SK-N-MC (cell line): ENCODE measurements at regions not wholly inside any gene's neighbourhood (a gene's known extent, or its start where the extent isn't known, plus 50 kb on each side); places are given as distances from the start of the nearest gene placed in this dataset.

Experiments
- DNase-seq: peaks from one replicate; pipeline ENCODE4 v3.0.0-alpha.2; 2011; ENCODE audit warnings: low read depth, low spot score
- H3K27ac ChIP-seq: fragments of 200-600 bp; sonication (generic); 2 replicates; pipeline ENCODE4 v1.5.1; 2016; ENCODE audit warnings: mixed run types
- H3K36me3 ChIP-seq: fragments of 200-600 bp; sonication (generic); 2 replicates; pipeline ENCODE4 v1.6.1; 2017; ENCODE audit warnings: antibody characterized with exemption, low read length, mixed read lengths; ENCODE audit not compliant: insufficient read depth
- H3K4me3 ChIP-seq: fragments of 200-600 bp; sonication (generic); 2 replicates; pipeline ENCODE4 v1.5.1; 2016
- H3K9ac ChIP-seq: fragments of 200-600 bp; sonication (generic); 2 replicates; pipeline ENCODE4 v1.8.0; 2017; ENCODE audit warnings: mixed run types, mixed read lengths; ENCODE audit not compliant: insufficient read length
- H3K9me3 ChIP-seq: fragments of 200-600 bp; sonication (generic); 2 replicates; pipeline ENCODE4 v1.6.1; 2017; ENCODE audit warnings: low read depth, mild to moderate bottlenecking, antibody characterized with exemption, low read length, moderate library complexity, mixed read lengths
- EZH2 ChIP-seq: fragments of 200-600 bp; sonication (generic); IDR thresholded peaks from one replicate; pipeline ENCODE4 v1.6.1; 2017; ENCODE audit warnings: antibody characterized with exemption
- FOXP2 ChIP-seq: optimal IDR thresholded peaks from 2 replicates; pipeline ENCODE3; 2011; ENCODE audit warnings: mild to moderate bottlenecking, moderate library complexity; ENCODE audit not compliant: insufficient read depth; ENCODE audit errors: extremely low read length, control extremely low read depth
- POLR2AphosphoS5 ChIP-seq: IDR thresholded peaks from 2 replicates; pipeline ENCODE4 v1.6.1; 2012; ENCODE audit warnings: mild to moderate bottlenecking, low read depth, low read length, borderline replicate concordance

- no peaks in the 10 kb centered on the region for H3K36me3 ChIP-seq
- no peak overlapping the region for H3K9ac ChIP-seq
- H3K9me3 ChIP-seq: no peaks in the 10 kb centered on the region
- DNase-seq: no peak
- H3K27ac ChIP-seq: no peak overlapping the region
- no peak overlapping the region for H3K4me3 ChIP-seq
- no peak for TF ChIP-seq POLR2AphosphoS5
- TF ChIP-seq EZH2: no peak
- no peak for TF ChIP-seq FOXP2
Measured at GRCh38 chr3:5388091-5388490, 200.6 kb downstream of the EDEM1 start.

GRCh38 chr3:5389057-5389456 lies 201.6 kb downstream of the EDEM1 start:
- no peaks in the 10 kb centered on the region for H3K9me3 ChIP-seq
- H3K36me3 ChIP-seq: no peaks in the 10 kb centered on the region
- DNase-seq: no peak
- no peak overlapping the region for H3K4me3 ChIP-seq
- no peak overlapping the region for H3K9ac ChIP-seq
- TF ChIP-seq POLR2AphosphoS5 (no peak), FOXP2 (no peak), EZH2 (no peak)
- H3K27ac ChIP-seq: no peak overlapping the region

GRCh38 chr3:5390221-5390620 lies 202.7 kb downstream of the EDEM1 start:
- no peaks in the 10 kb centered on the region for H3K9me3 ChIP-seq
- TF ChIP-seq POLR2AphosphoS5 (no peak), EZH2 (no peak), FOXP2 (no peak)
- H3K9ac ChIP-seq: no peak overlapping the region
- H3K4me3 ChIP-seq: no peak overlapping the region
- no peaks in the 10 kb centered on the region for H3K36me3 ChIP-seq
- no peak for DNase-seq
- H3K27ac ChIP-seq: no peak overlapping the region

GRCh38 chr3:5390936-5391625 lies 203.6 kb downstream of the EDEM1 start:
- no peak overlapping the region for H3K4me3 ChIP-seq
- H3K9ac ChIP-seq: no peak overlapping the region
- no peak overlapping the region for H3K27ac ChIP-seq
- H3K36me3 ChIP-seq: no peaks in the 10 kb centered on the region
- DNase-seq: no peak
- no peaks in the 10 kb centered on the region for H3K9me3 ChIP-seq
- TF ChIP-seq POLR2AphosphoS5 (no peak), FOXP2 (no peak), EZH2 (no peak)

GRCh38 chr3:5401002-5401401 lies 213.5 kb downstream of the EDEM1 start:
- DNase-seq: no peak
- no peaks in the 10 kb centered on the region for H3K36me3 ChIP-seq
- no peak overlapping the region for H3K27ac ChIP-seq
- H3K9ac ChIP-seq: no peak overlapping the region
- no peaks in the 10 kb centered on the region for H3K9me3 ChIP-seq
- TF ChIP-seq EZH2 (no peak), POLR2AphosphoS5 (no peak), FOXP2 (no peak)
- H3K4me3 ChIP-seq: no peak overlapping the region

- Histone ChIP-seq H3K9me3 (no peaks in the 10 kb centered on the region), H3K27ac (no peak overlapping the region), H3K36me3 (no peaks in the 10 kb centered on the region), H3K4me3 (no peak overlapping the region), H3K9ac (no peak overlapping the region)
- no peak for DNase-seq
- no peak for TF ChIP-seq POLR2AphosphoS5
- no peak for TF ChIP-seq EZH2
- TF ChIP-seq FOXP2: no peak
Measured at GRCh38 chr3:5404718-5405117, 217.2 kb downstream of the EDEM1 start.

- Histone ChIP-seq H3K36me3 (no peaks in the 10 kb centered on the region), H3K9me3 (no peaks in the 10 kb centered on the region), H3K4me3 (no peak overlapping the region), H3K9ac (no peak overlapping the region), H3K27ac (no peak overlapping the region)
- TF ChIP-seq FOXP2: no peak
- no peak for TF ChIP-seq EZH2
- no peak for TF ChIP-seq POLR2AphosphoS5
- no peak for DNase-seq
Measured at GRCh38 chr3:5411786-5412185, 224.3 kb downstream of the EDEM1 start.

GRCh38 chr3:5423076-5423475 lies 235.6 kb downstream of the EDEM1 start:
- H3K27ac ChIP-seq: no peak overlapping the region
- no peak for TF ChIP-seq EZH2
- no peak for TF ChIP-seq FOXP2
- TF ChIP-seq POLR2AphosphoS5: no peak
- H3K36me3 ChIP-seq: no peaks in the 10 kb centered on the region
- DNase-seq: no peak
- no peak overlapping the region for H3K9ac ChIP-seq
- no peaks in the 10 kb centered on the region for H3K9me3 ChIP-seq
- no peak overlapping the region for H3K4me3 ChIP-seq

- no peak overlapping the region for H3K4me3 ChIP-seq
- no peaks in the 10 kb centered on the region for H3K36me3 ChIP-seq
- TF ChIP-seq POLR2AphosphoS5 (no peak), FOXP2 (no peak)
- no peak overlapping the region for H3K9ac ChIP-seq
- no peaks in the 10 kb centered on the region for H3K9me3 ChIP-seq
- no peak for DNase-seq
- no peak overlapping the region for H3K27ac ChIP-seq
Measured at GRCh38 chr3:5423523-5423922, 236.0 kb downstream of the EDEM1 start.

- no peak for TF ChIP-seq FOXP2
- TF ChIP-seq EZH2: no peak
- TF ChIP-seq POLR2AphosphoS5: no peak
- DNase-seq: no peak
- Histone ChIP-seq H3K36me3 (no peaks in the 10 kb centered on the region), H3K9ac (no peak overlapping the region), H3K27ac (no peak overlapping the region), H3K9me3 (no peaks in the 10 kb centered on the region), H3K4me3 (no peak overlapping the region)
Measured at GRCh38 chr3:5425371-5425770, 237.9 kb downstream of the EDEM1 start.
